ENCODE measurements at regions not wholly inside any gene's neighbourhood (a gene's known extent, or its start where the extent isn't known, plus 50 kb on each side); places are given as distances from the start of the nearest gene placed in this dataset.
A peak's percentile ranks its signal among the peaks of the same experiment; 100 is the strongest.
"Not testable (repeated sequence)": the region's sequence is repeated elsewhere in the genome, so short reads cannot be mapped to it uniquely, and the experiment has no call there.

DNA sequence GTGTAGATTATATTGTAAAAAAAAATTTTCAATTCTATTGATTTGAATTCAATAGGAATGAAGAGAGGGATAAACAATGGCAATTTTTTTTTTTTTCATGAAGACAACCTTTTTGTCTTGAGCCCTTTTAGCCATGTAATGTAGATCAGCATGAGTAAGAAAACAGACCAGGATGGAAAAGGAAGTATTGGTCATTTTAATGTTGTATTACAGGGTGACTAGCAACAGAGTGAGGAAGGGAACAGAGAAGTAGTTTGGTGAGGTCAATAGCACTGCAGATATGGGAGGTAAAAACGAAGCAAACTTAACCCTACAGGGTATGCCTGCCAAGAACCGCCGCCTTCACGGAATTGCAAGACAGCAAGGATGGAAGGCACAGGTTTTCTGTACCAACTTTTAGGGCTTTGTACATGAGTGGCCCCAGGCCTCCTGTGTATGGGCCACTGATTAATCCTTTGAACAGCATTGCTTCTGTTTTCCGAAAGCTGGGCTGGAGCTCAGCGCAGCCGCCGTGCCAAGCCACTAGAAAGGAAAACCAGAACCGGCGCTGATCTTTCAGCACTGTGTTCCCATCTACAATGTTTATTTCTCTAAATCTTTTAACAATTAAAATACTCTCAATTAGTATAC lies 383.7 kb downstream of the CENPW start:
- H3K4me1 Mint-ChIP-seq: no peaks in the 10 kb centered on the region
- no peaks in the 10 kb centered on the region for H3K36me3 Mint-ChIP-seq
- DNase-seq (no peak), ATAC-seq (ENCODE audit: low read depth in 2 of 2) (no peak)
- no peak overlapping the region for H3K4me3 Mint-ChIP-seq
- peaks cover 4 to 12% (median 5%) of the 10 kb centered on the region in 7 donors for H3K9me3 Mint-ChIP-seq
- no peak overlapping the region for H3K27ac Mint-ChIP-seq
- no peaks in the 10 kb centered on the region for H3K27me3 Mint-ChIP-seq

DNA sequence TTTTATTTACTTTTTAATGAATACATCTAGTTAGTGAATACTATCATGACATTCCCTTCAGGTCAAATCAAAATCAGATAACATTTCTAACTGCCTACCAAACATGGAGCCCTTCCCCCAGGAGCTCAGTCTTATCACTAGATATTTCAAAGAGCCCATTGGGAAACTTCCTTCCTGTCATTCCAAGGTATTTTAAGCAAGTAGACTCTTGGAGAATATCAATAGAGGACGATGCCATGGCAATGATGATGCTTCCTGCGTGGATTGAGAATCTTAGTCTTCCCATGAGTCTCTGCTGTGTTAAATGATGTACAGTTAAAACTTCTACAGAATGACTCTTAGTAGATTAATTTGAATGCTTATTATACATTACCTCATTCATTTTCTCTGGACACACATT lies 384.9 kb downstream of the CENPW start:
- Mint-ChIP-seq H3K27me3 (no peaks in the 10 kb centered on the region), H3K27ac (no peak overlapping the region), H3K36me3 (no peaks in the 10 kb centered on the region), H3K4me1 (no peaks in the 10 kb centered on the region), H3K4me3 (no peak overlapping the region), H3K9me3 (peaks cover 6 to 17% (median 9%) of the 10 kb centered on the region in 7 donors)
- no peak for DNase-seq
- ATAC-seq (ENCODE audit: low read depth in 2 of 2): no peak

DNA sequence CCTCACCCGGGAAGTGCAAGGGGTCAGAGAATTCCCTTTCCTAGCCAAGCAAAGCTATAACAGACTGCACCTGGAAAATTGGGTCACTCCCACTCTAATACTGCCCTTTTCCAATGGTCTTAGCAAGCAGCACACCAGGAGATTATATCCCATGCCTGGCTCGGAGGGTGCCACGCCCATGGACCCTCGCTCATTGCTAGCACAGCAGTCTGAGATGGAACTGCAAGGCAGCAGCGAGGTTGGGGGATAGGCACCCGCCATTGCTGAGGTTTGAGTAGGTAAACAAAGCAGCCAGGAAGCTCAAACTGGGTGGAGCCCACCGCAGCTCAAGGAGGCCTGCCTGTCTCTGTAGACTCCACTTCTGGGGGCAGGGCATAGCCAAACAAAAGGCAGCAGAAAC lies 386.5 kb downstream of the CENPW start:
- not testable (repeated sequence) for H3K27ac Mint-ChIP-seq; H3K4me1 Mint-ChIP-seq; DNase-seq; H3K36me3 Mint-ChIP-seq; ATAC-seq (ENCODE audit: low read depth in 2 of 2); H3K4me3 Mint-ChIP-seq; H3K27me3 Mint-ChIP-seq
- peaks cover 7 to 19% (median 10%) of the 10 kb centered on the region in 7 donors for H3K9me3 Mint-ChIP-seq

DNA sequence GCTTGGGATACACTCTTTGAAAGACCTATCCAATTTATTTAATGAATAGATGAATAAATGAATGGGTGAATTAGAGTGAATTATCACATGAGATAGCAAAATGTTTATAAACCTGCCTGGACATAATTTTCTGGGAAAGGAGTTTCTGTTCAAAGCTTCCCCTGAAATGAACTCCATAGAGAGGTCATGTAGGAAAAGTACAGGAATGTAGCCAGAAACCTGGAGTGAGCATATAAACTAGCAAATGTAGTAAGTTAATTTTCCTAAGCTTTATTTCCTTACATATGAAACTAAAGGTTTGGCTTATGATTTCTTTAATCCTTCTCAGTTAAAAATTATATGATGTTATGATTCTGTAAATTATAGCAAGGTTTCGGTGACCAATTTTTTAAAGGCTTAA lies 380.3 kb upstream of the RSPO3 start:
- peaks cover 0 to 4% (median 0%) of the 10 kb centered on the region in 7 donors for H3K9me3 Mint-ChIP-seq
- no peak overlapping the region for H3K4me3 Mint-ChIP-seq
- no peak overlapping the region for H3K27ac Mint-ChIP-seq
- ATAC-seq (ENCODE audit: low read depth in 2 of 2) (no peak), DNase-seq (no peak)
- H3K36me3 Mint-ChIP-seq: no peaks in the 10 kb centered on the region
- no peaks in the 10 kb centered on the region for H3K27me3 Mint-ChIP-seq
- no peaks in the 10 kb centered on the region for H3K4me1 Mint-ChIP-seq

DNA sequence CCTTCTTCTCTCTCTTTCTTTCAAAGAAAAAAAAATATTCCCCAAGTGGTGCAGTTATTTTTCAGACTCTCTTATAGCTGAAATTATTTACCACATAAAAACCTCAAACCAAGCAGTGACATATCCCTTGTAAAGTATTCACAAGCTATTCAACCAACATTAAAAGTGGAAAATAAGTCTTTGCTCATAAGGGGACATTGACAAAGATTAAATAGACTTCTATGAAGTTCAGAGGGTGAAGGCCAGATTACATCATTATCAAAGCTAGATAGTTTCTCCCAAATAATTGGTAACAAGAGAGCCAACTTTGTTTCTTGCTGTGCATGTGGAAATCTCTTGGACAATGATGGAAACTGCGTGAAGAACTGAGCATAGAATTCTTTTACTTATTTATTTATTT lies 379.8 kb upstream of the RSPO3 start:
- Mint-ChIP-seq H3K9me3 (peaks cover 0 to 4% (median 1%) of the 10 kb centered on the region in 7 donors), H3K4me3 (no peak overlapping the region), H3K27ac (no peak overlapping the region), H3K27me3 (no peaks in the 10 kb centered on the region), H3K36me3 (no peaks in the 10 kb centered on the region), H3K4me1 (no peaks in the 10 kb centered on the region)
- ATAC-seq (ENCODE audit: low read depth in 2 of 2): no peak
- DNase-seq: no peak

DNA sequence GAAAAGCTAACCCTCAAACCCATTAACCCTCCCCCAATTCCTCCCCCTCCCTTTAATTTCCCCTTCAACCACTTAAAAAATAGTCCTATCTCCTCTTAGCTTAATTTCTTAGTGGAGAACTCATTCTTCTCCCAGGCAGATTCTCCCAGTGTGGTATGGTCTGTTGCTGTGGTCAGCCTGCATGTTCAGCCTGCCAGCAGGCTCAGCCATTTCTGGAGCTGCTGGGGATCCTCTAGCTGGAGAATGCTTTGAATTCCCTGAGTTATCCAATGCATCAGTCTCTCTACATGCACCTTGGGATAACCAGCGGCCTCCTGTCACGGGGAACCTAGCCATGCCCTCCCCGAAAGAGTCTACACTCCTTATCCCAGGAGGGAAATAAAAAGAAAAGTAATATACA lies 375.4 kb upstream of the RSPO3 start:
- H3K4me1 Mint-ChIP-seq: no peaks in the 10 kb centered on the region
- no peak overlapping the region for H3K4me3 Mint-ChIP-seq
- H3K36me3 Mint-ChIP-seq: no peaks in the 10 kb centered on the region
- peak overlapping the region in 1 of 6 donors; percentile 15 for H3K27ac Mint-ChIP-seq
- DNase-seq: no peak
- H3K9me3 Mint-ChIP-seq: peaks cover 0 to 15% (median 2%) of the 10 kb centered on the region in 7 donors
- no peaks in the 10 kb centered on the region for H3K27me3 Mint-ChIP-seq
- no peak for ATAC-seq (ENCODE audit: low read depth in 2 of 2)

DNA sequence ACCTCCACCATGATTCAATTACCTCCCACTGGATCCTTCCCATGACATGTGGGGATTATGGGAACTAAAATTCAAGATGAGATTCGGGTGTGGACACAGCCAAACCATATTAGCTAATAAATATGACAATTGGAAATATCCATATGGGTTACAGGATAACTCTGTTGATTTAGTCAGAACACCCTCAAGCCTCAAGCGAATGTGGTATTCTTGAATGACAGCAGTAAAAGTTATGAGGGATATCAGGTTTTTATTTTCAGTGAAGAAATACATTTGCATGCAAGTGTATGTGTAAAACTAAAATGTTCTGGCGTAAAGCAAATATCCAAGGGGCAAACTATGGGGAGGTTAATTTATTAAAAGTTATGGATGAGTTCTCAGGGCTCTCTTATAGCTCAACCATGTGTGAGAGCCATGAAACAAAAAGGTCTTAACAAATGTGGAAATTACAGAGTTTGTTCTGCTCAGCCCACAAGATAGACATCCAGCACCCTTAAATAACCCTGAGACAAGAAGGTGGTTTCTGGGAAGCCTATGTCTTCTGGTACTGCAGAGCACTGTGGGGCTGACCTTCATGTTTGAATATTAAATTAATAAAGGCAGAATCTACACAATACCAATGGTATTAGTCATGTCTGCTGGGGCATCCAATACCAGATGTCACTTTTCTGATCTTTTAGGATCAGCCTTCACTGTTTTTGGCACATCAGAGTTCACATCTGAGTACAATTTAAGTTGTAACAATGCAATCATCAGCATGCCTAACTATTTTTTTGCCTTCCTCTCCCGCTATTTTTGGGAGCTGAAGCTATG lies 370.5 kb upstream of the RSPO3 start:
- Mint-ChIP-seq H3K36me3 (peaks cover 0 to 10% of the 10 kb centered on the region in 2 donors), H3K4me1 (no peaks in the 10 kb centered on the region), H3K9me3 (peaks cover 0 to 22% (median 10%) of the 10 kb centered on the region in 7 donors), H3K27ac (no peak overlapping the region), H3K4me3 (no peak overlapping the region), H3K27me3 (peaks cover 0 to 4% (median 0%) of the 10 kb centered on the region in 3 donors)
- no peak for DNase-seq
- no peak for ATAC-seq (ENCODE audit: low read depth in 2 of 2)

DNA sequence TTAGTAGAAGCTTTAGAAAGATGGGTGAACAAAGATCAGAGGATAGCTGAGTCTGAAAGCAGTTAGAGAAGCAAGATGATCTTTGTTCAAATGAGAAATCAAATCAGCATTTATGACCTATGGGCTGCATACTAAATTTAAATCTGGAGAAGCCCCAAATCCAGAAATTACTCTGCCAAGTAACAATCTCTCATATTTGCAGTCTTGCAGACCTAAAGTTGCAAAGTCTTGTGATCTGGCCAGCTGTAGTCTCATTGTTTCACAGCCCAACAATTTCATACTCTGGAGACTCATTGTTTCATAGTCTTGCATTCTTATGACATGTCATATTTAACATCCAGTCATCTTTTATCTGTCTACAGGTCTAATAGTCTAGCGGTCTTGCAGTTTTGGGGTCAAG lies 364.9 kb upstream of the RSPO3 start:
- H3K36me3 Mint-ChIP-seq: peaks cover 0 to 10% of the 10 kb centered on the region in 2 donors
- no peak overlapping the region for H3K27ac Mint-ChIP-seq
- DNase-seq (no peak), ATAC-seq (ENCODE audit: low read depth in 2 of 2) (no peak)
- peaks cover 0 to 32% (median 5%) of the 10 kb centered on the region in 7 donors for H3K9me3 Mint-ChIP-seq
- no peaks in the 10 kb centered on the region for H3K4me1 Mint-ChIP-seq
- H3K27me3 Mint-ChIP-seq: peaks cover 0 to 4% (median 0%) of the 10 kb centered on the region in 3 donors
- H3K4me3 Mint-ChIP-seq: no peak overlapping the region

DNA sequence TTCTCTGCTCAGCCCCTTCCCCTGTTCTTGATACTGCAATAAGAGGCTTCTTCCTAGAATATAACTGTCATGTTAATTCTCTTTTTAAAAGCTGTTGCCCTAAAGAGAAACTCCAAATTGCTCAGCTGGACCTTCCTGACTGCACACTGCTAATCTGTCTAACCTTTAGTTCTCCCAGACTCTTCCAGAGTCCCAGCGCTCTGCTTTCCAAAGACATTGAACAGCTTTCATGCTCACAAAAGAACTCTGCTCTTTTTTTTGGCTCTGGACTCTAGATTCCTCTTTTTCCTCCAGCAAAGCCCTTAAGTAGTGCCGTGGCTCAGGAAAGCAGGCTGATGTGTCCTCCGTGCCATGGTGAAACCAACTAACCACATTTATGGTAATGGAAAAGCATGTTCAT lies 356.6 kb upstream of the RSPO3 start:
- no peak for DNase-seq

DNA sequence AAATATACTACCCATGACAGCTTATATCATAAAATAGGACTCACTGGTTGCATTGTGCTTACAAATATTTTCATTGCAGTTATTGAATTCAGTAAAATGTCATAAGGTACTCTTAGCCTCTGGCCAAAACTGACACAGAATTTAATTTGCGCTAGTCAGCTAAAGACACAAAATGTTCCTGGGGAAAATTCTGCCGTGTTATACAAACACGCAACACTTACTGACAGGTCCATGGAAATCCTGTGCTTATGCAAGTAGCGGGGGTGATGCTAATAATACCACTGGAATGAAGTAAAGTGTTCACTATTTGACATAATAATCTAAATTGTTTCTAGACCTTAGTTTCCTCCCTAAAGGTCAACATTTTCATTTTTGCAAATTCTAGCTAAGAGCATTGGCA lies 354.4 kb upstream of the RSPO3 start:
- H3K4me1 Mint-ChIP-seq: no peaks in the 10 kb centered on the region

More for the DNA sequence above, 356.6 kb upstream of the RSPO3 start:
- Mint-ChIP-seq H3K27ac (peak overlapping the region in 1 of 6 donors; percentile 30), H3K36me3 (no peaks in the 10 kb centered on the region), H3K4me3 (no peak overlapping the region), H3K4me1 (no peaks in the 10 kb centered on the region), H3K9me3 (peaks cover 0 to 4% (median 2%) of the 10 kb centered on the region in 7 donors), H3K27me3 (peaks cover 0 to 7% (median 0%) of the 10 kb centered on the region in 3 donors)
- no peak for ATAC-seq (ENCODE audit: low read depth in 2 of 2)

DNA sequence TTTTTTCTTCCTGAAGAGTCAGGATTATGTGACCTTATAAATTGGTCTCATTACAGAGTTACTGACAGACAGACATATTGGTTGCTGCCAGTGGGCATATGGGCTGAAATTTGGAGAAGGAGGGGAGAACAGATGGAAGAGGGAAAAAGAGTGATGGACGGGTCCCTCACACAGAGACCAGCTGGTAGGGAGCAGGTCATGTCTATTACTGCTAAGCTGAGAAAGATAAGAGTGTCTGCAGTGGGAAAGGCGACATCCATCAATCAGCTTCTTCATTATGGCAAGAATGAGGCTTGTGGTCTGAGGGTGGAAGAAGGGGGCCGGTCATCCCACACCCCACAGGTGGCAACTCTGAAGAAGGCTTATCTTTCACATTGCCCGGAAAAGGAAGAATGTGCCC lies 353.8 kb upstream of the RSPO3 start:
- Mint-ChIP-seq H3K4me3 (no peak overlapping the region), H3K27ac (no peak overlapping the region), H3K9me3 (peaks cover 0 to 4% (median 0%) of the 10 kb centered on the region in 7 donors), H3K27me3 (peaks cover 0 to 7% (median 0%) of the 10 kb centered on the region in 3 donors), H3K36me3 (no peaks in the 10 kb centered on the region), H3K4me1 (no peaks in the 10 kb centered on the region)
- no peak for ATAC-seq (ENCODE audit: low read depth in 2 of 2)
- no peak for DNase-seq

More for the DNA sequence above, 354.4 kb upstream of the RSPO3 start:
- Mint-ChIP-seq H3K27me3 (peaks cover 0 to 7% (median 0%) of the 10 kb centered on the region in 3 donors), H3K4me3 (no peak overlapping the region), H3K36me3 (no peaks in the 10 kb centered on the region), H3K27ac (no peak overlapping the region), H3K9me3 (peaks cover 0 to 4% (median 0%) of the 10 kb centered on the region in 7 donors)
- no peak for DNase-seq
- ATAC-seq (ENCODE audit: low read depth in 2 of 2): no peak

DNA sequence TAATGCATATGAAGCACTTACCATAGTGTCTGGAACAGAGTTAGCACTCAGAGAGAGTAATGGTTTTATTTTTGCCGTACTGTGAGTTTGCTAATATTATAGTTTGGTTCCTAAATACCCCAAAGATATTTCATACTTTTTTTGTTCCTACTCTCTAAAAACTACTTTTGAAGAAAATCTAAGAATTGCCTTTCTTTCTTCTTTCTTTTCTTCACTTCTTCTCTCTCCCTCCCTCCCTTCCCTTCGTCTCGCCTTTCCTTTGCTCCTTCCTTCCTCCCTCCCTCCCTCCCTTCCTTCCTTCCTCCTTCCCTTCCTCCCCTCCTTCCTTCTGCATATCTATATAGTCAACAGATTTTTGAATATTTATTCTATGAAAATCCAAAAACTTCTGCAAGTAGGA lies 351.7 kb upstream of the RSPO3 start:
- Mint-ChIP-seq H3K27me3 (peaks cover 0 to 3% (median 0%) of the 10 kb centered on the region in 3 donors), H3K27ac (no peak overlapping the region), H3K4me1 (no peaks in the 10 kb centered on the region), H3K9me3 (peaks cover 0 to 4% (median 0%) of the 10 kb centered on the region in 7 donors), H3K4me3 (no peak overlapping the region), H3K36me3 (no peaks in the 10 kb centered on the region)
- ATAC-seq (ENCODE audit: low read depth in 2 of 2): no peak
- DNase-seq: no peak

DNA sequence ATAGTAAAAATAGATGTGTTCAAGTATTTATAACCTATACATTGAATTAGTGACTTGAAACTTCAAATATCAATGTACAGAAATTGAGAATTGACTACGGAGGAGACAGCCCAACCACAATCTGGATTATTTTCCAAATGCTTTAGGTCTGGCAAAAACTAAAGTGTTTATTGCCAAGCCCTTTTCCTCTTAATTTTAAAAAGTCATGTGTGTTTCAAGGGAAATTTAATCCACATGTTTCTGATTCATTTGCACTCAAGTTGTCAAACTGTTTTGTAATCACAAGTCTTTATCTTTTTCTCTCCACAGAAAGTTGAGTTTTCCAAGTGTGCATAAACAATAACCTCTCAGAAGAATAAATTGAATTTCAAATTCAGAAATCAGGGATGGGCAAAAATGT lies 350.8 kb upstream of the RSPO3 start:
- H3K4me3 Mint-ChIP-seq: no peak overlapping the region
- H3K27me3 Mint-ChIP-seq: no peaks in the 10 kb centered on the region
- H3K27ac Mint-ChIP-seq: no peak overlapping the region
- DNase-seq (no peak), ATAC-seq (ENCODE audit: low read depth in 2 of 2) (no peak)
- peaks cover 0 to 4% (median 0%) of the 10 kb centered on the region in 7 donors for H3K9me3 Mint-ChIP-seq
- no peaks in the 10 kb centered on the region for H3K36me3 Mint-ChIP-seq
- H3K4me1 Mint-ChIP-seq: no peaks in the 10 kb centered on the region

DNA sequence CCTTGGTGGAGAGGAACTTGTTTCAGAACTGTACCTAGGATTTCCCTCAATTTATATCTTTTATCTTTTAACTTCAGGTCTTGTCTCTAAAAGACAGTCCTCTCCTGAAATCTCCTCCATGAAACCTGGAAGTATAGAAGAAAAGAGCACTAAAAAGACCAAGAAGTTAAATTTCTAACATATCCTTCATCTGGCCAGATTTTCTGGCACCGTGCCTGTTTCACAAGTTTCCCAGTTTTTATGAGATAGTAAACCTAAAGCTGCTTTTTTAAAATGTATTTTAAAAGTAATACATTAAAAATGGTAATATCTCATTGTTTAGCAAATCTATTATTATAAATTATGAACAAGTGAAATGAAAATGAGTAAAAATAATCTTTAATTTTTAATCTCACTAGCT lies 348.3 kb upstream of the RSPO3 start:
- H3K36me3 Mint-ChIP-seq: no peaks in the 10 kb centered on the region
- no peaks in the 10 kb centered on the region for H3K9me3 Mint-ChIP-seq
- no peak overlapping the region for H3K27ac Mint-ChIP-seq
- no peak for DNase-seq
- no peak overlapping the region for H3K4me3 Mint-ChIP-seq
- no peaks in the 10 kb centered on the region for H3K4me1 Mint-ChIP-seq
- peaks cover 0 to 7% (median 7%) of the 10 kb centered on the region in 3 donors for H3K27me3 Mint-ChIP-seq
- ATAC-seq (ENCODE audit: low read depth in 2 of 2): no peak
